NCI-H446 (cell line): ENCODE measurements at regions not wholly inside any gene's neighbourhood (a gene's known extent, or its start where the extent isn't known, plus 50 kb on each side); places are given as distances from the start of the nearest gene placed in this dataset.

Experiments used
- DNase-seq, 2 experiments: peaks; one replicate each; lab custom pipeline; 2025; lab: John Stamatoyannopoulos, UW

GRCh38 chr1:83574791-83575190, 424.1 kb downstream of the TTLL7 start:
- DNase-seq = no peak

GRCh38 chr1:83573776-83574175, 425.2 kb downstream of the TTLL7 start:
- no peak for DNase-seq

GRCh38 chr1:83571536-83571935, 427.4 kb downstream of the TTLL7 start:
- DNase-seq = no peak

- DNase-seq = no peak
Measured at GRCh38 chr1:83561346-83561745, 437.6 kb downstream of the TTLL7 start.

- DNase-seq = no peak
Measured at GRCh38 chr1:83559129-83559840, 439.6 kb downstream of the TTLL7 start.

GRCh38 chr1:83555871-83556270, 443.1 kb downstream of the TTLL7 start:
- no peak for DNase-seq

GRCh38 chr1:83554174-83554573, 444.8 kb downstream of the TTLL7 start:
- DNase-seq = no peak

GRCh38 chr1:83552820-83553219, 446.1 kb downstream of the TTLL7 start:
- no peak for DNase-seq

- no peak for DNase-seq
Measured at GRCh38 chr1:83548311-83548710, 450.6 kb downstream of the TTLL7 start.

GRCh38 chr1:83547901-83548300, 451.0 kb downstream of the TTLL7 start:
- DNase-seq = peak; percentile 24 to 50

GRCh38 chr1:83546874-83547273, 452.1 kb downstream of the TTLL7 start:
- peak; percentile 34 to 89 for DNase-seq

GRCh38 chr1:83545066-83545862, 453.7 kb downstream of the TTLL7 start:
- peak; percentile 87 to 89 for DNase-seq

GRCh38 chr1:83543222-83543973, 455.5 kb downstream of the TTLL7 start:
- DNase-seq = peak; percentile 33 to 61

- peak in 1 of 2 experiments; percentile 59 for DNase-seq
Measured at GRCh38 chr1:83531521-83532309, 467.2 kb downstream of the TTLL7 start.

- DNase-seq = no peak
Measured at GRCh38 chr1:83530506-83530905, 468.4 kb downstream of the TTLL7 start.

GRCh38 chr1:83527987-83528386, 470.9 kb downstream of the TTLL7 start:
- DNase-seq = no peak

- DNase-seq = no peak
Measured at GRCh38 chr1:83520797-83521196, 478.1 kb downstream of the TTLL7 start.

- DNase-seq = no peak
Measured at GRCh38 chr1:83516369-83516768, 482.6 kb downstream of the TTLL7 start.

- no peak for DNase-seq
Measured at GRCh38 chr1:83515578-83516154, 483.3 kb downstream of the TTLL7 start.

- DNase-seq = no peak
Measured at GRCh38 chr1:83512373-83513193, 486.3 kb downstream of the TTLL7 start.
